GM12864 (cell line): ENCODE measurements at regions not wholly inside any gene's neighbourhood (a gene's known extent, or its start where the extent isn't known, plus 50 kb on each side); places are given as distances from the start of the nearest gene placed in this dataset.
"Not testable (repeated sequence)": the region's sequence is repeated elsewhere in the genome, so short reads cannot be mapped to it uniquely, and the experiment has no call there.

Experiments used
- DNase-seq: peaks from one replicate; pipeline ENCODE4 v3.0.0-alpha.2; 2011; ENCODE audit warnings: low read depth
- H3K4me3 ChIP-seq: 2 replicates; pipeline ENCODE4 v1.5.1; 2011; ENCODE audit warnings: mild to moderate bottlenecking, low read depth, low read length, control low read depth
- TF ChIP-seq, protein P1 (sequence below): IDR thresholded peaks from 2 replicates; pipeline ENCODE4 v1.5.1; 2011; ENCODE audit warnings: low read depth, mild to moderate bottlenecking, moderate library complexity, low read length, control low read depth, inconsistent platforms; ENCODE audit errors: missing control alignments

DNA sequence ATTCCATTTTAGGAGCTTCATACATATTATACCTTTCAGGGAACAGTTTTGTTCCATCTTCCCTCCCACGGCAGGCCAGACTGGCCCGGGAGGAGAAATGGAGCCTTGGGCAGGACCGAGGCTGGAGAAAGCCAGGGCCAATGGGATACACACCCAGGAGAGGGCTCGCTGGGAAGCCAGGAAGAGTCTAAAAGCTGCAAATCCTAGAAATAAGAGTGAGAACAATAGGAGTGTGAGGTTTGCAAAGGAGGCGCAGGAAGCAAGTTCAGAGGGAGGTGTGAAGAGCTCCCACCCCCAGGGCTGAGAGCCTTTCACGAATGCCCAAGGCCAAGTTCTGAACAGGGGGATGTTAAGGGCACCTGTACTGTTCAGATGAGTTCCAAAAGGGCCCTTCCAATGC is 67.5 kb upstream of the CPSF6 start:
- TF ChIP-seq, protein P1, sequence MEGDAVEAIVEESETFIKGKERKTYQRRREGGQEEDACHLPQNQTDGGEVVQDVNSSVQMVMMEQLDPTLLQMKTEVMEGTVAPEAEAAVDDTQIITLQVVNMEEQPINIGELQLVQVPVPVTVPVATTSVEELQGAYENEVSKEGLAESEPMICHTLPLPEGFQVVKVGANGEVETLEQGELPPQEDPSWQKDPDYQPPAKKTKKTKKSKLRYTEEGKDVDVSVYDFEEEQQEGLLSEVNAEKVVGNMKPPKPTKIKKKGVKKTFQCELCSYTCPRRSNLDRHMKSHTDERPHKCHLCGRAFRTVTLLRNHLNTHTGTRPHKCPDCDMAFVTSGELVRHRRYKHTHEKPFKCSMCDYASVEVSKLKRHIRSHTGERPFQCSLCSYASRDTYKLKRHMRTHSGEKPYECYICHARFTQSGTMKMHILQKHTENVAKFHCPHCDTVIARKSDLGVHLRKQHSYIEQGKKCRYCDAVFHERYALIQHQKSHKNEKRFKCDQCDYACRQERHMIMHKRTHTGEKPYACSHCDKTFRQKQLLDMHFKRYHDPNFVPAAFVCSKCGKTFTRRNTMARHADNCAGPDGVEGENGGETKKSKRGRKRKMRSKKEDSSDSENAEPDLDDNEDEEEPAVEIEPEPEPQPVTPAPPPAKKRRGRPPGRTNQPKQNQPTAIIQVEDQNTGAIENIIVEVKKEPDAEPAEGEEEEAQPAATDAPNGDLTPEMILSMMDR, result no peak
- no peak overlapping the region for H3K4me3 ChIP-seq
- no peak for DNase-seq

DNA sequence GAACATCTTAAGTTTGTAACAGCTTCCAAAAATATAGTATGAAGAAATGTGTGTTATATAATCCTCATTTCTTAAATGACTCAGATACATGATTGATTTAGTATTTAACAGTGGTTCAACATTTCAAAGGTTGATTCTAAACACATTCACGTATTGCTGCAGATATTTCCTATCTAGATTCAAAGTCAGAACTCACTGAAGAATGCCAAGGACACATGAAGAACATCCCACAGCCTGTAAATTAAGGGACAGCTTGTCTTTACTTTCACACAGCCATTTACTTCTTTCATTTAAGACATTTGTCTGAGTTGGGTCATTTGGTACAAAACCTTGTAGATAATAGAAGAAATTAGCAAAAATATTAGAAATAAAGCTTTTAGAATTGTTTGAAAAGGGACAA is 66.9 kb upstream of the CPSF6 start:
- DNase-seq, result no peak
- TF ChIP-seq, protein P1, result no peak
- no peak overlapping the region for H3K4me3 ChIP-seq

- TF ChIP-seq, protein P1, result no peak
- no peak for DNase-seq
These were observed 66.0 kb upstream of the CPSF6 start for GRCh38 chr12:69173368-69173767.

GRCh38 chr12:69179786-69180185 is 59.6 kb upstream of the CPSF6 start:
- no peak overlapping the region for H3K4me3 ChIP-seq
- TF ChIP-seq, protein P1, result no peak
- no peak for DNase-seq

More at GRCh38 chr12:69173368-69173767, 66.0 kb upstream of the CPSF6 start:
- H3K4me3 ChIP-seq, result no peak overlapping the region

DNA sequence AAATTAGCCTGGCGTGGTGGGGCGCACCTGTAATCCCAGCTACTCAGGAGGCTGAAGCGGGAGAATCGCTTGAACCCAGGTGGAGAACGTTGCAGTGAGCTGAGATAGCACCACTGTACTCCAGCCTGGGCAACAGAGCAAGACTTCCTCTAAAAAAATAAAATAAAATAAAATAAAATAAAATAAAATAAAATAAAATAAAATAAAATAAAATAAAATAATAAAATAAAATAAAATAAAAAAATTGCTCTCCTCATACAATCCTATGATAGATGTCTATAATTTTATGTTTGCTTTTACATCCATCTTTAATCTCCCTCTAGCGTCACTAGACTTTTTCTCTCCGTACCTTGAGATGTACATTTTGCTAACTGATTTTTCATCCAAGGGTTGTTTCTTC is 51.8 kb upstream of the CPSF6 start:
- DNase-seq, H3K4me3 ChIP-seq: not testable (repeated sequence)

GRCh38 chr12:69189378-69189978 is 49.9 kb upstream of the CPSF6 start:
- TF ChIP-seq, protein P1, result no peak
- H3K4me3 ChIP-seq, result no peak overlapping the region
- no peak for DNase-seq
